WTC11 (cell line): ENCODE measurements at regions not wholly inside any gene's neighbourhood (a gene's known extent, or its start where the extent isn't known, plus 50 kb on each side); places are given as distances from the start of the nearest gene placed in this dataset.

Source experiments
- ATAC-seq: fragments of 200-7000 bp; cut with Tn5 transposase; 2 replicates; pipeline ENCODE4 v1.10.0; 2021; ENCODE audit warnings: mild to moderate bottlenecking, moderate library complexity
- CTCF ChIA-PET: fragments of 300-600 bp; sonication (Branson Sonifier 250); formaldehyde crosslinking; loops from one replicate; lab custom pipeline; 2021; ENCODE audit warnings: antibody characterized with exemption; lab: Charles Lee
- POLR2A ChIA-PET: fragments of 350-600 bp; sonication (Branson Sonifier 250); formaldehyde crosslinking; loops from one replicate; lab custom pipeline; 2021; ENCODE audit warnings: antibody characterized with exemption; lab: Charles Lee
- DNase-seq: peaks from one replicate; pipeline ENCODE4 v3.0.0; 2021; ENCODE audit warnings: low spot score
- H3K27ac Mint-ChIP-seq: 2 replicates; pipeline ENCODE4 v1.8.0; 2021; ENCODE audit warnings: mixed read lengths
- H3K27me3 Mint-ChIP-seq: 2 replicates; pipeline ENCODE4 v1.8.0; 2021; ENCODE audit warnings: low read depth, mild to moderate bottlenecking, moderate library complexity, mixed read lengths
- H3K36me3 Mint-ChIP-seq: 2 replicates; pipeline ENCODE4 v1.8.0; 2021; ENCODE audit warnings: mixed read lengths
- H3K4me1 Mint-ChIP-seq: 2 replicates; pipeline ENCODE4 v1.8.0; 2022; ENCODE audit warnings: mixed read lengths
- H3K4me3 Mint-ChIP-seq: 2 replicates; pipeline ENCODE4 v1.8.0; 2021; ENCODE audit warnings: mild to moderate bottlenecking, moderate library complexity, mixed read lengths
- H3K9me3 Mint-ChIP-seq: 2 replicates; pipeline ENCODE4 v1.8.0; 2021; ENCODE audit warnings: mixed read lengths
- AR ChIP-seq: fragments of 250-450 bp; sonication (Bioruptor Pico); IDR thresholded peaks from 2 replicates; pipeline ENCODE4 v1.9.0; 2021; ENCODE audit warnings: mild to moderate bottlenecking
- ATF1 ChIP-seq: sonication (generic); formaldehyde crosslinking; IDR thresholded peaks from 2 replicates; pipeline ENCODE4 v1.8.1; 2023; ENCODE audit warnings: mild to moderate bottlenecking, moderate library complexity, missing genetic modification reagents
- ATF2 ChIP-seq: sonication (generic); formaldehyde crosslinking; IDR thresholded peaks from 2 replicates; pipeline ENCODE4 v1.8.1; 2022; ENCODE audit warnings: low read depth, missing genetic modification reagents, borderline replicate concordance
- CREM ChIP-seq: sonication (generic); formaldehyde crosslinking; IDR thresholded peaks from 2 replicates; pipeline ENCODE4 v1.8.1; 2022; ENCODE audit warnings: mild to moderate bottlenecking, missing genetic modification reagents, moderate library complexity
- E2F4 ChIP-seq: sonication (generic); formaldehyde crosslinking; IDR thresholded peaks from 2 replicates; pipeline ENCODE4 v1.8.1; 2022; ENCODE audit warnings: low read depth, mild to moderate bottlenecking, moderate library complexity, missing genetic modification reagents, borderline replicate concordance
- FOXJ3 ChIP-seq: sonication (generic); formaldehyde crosslinking; IDR thresholded peaks from 2 replicates; pipeline ENCODE4 v1.9.0; 2021; ENCODE audit warnings: missing genetic modification reagents, mild to moderate bottlenecking, borderline replicate concordance
- FOXP4 ChIP-seq: sonication (generic); formaldehyde crosslinking; IDR thresholded peaks from 2 replicates; pipeline ENCODE4 v1.8.0; 2022; ENCODE audit warnings: mild to moderate bottlenecking, missing genetic modification reagents
- HMGA2 ChIP-seq: fragments of 250-450 bp; sonication (Bioruptor Pico); IDR thresholded peaks from 2 replicates; pipeline ENCODE4 v1.4.0; 2021; ENCODE audit warnings: mild to moderate bottlenecking, moderate library complexity
- NFATC4 ChIP-seq: fragments of 250-450 bp; sonication (Bioruptor Pico); IDR thresholded peaks from 2 replicates; pipeline ENCODE4 v1.9.0; 2021; ENCODE audit warnings: mild to moderate bottlenecking
- NR2C2 ChIP-seq: sonication (generic); formaldehyde crosslinking; IDR thresholded peaks from 2 replicates; pipeline ENCODE4 v1.8.0; 2022; ENCODE audit warnings: mild to moderate bottlenecking, missing genetic modification reagents
- OVOL2 ChIP-seq: fragments of 250-450 bp; sonication (Bioruptor Pico); IDR thresholded peaks from 2 replicates; pipeline ENCODE4 v1.9.0; 2021; ENCODE audit warnings: mild to moderate bottlenecking, borderline replicate concordance
- PRDM15 ChIP-seq: sonication (generic); formaldehyde crosslinking; IDR thresholded peaks from 2 replicates; pipeline ENCODE4 v1.8.0; 2022; ENCODE audit warnings: missing genetic modification reagents
- RELA ChIP-seq: sonication (generic); formaldehyde crosslinking; IDR thresholded peaks from 2 replicates; pipeline ENCODE4 v1.8.1; 2022; ENCODE audit warnings: missing genetic modification reagents, mild to moderate bottlenecking, borderline replicate concordance
- SOX15 ChIP-seq: fragments of 250-450 bp; sonication (Bioruptor Pico); IDR thresholded peaks from 2 replicates; pipeline ENCODE4 v1.9.0; 2021; ENCODE audit warnings: mild to moderate bottlenecking
- TP53 ChIP-seq: sonication (generic); formaldehyde crosslinking; IDR thresholded peaks from 2 replicates; pipeline ENCODE4 v1.8.1; 2023; ENCODE audit warnings: mild to moderate bottlenecking, missing genetic modification reagents
- ZNF138 ChIP-seq: sonication (generic); formaldehyde crosslinking; conservative IDR thresholded peaks from 2 replicates; pipeline ENCODE4 v1.8.1; 2022; ENCODE audit warnings: mild to moderate bottlenecking, moderate library complexity, missing genetic modification reagents
- ZNF416 ChIP-seq: fragments of 250-450 bp; sonication (Bioruptor Pico); IDR thresholded peaks from 2 replicates; pipeline ENCODE4 v1.9.0; 2021; ENCODE audit warnings: mild to moderate bottlenecking, inconsistent platforms

- no peak for TF ChIP-seq NR2C2 (CRISPR knock-in tag)
- TF ChIP-seq ATF2 (CRISPR knock-in tag) = no peak
- no peak for TF ChIP-seq CREM
- TF ChIP-seq E2F4 (CRISPR knock-in tag) = no peak
- no peak for TF ChIP-seq ZNF138 (CRISPR knock-in tag)
These were observed 98.0 kb upstream of the WASF3 start (continued) for GRCh38 chr13:26459276-26460131.

GRCh38 chr13:26460648-26461047, 96.8 kb upstream of the WASF3 start:
- ATAC-seq = no peak
- CTCF ChIA-PET = no interaction called here
- TF ChIP-seq ATF1 (CRISPR knock-in tag) = no peak
- TF ChIP-seq PRDM15 (CRISPR knock-in tag) = no peak
- no peak for TF ChIP-seq FOXJ3 (CRISPR knock-in tag)
- no peak for TF ChIP-seq HMGA2 (CRISPR knock-in tag)
- TF ChIP-seq, all 79 proteins: peak for 0
- no peak overlapping the region for H3K4me3 Mint-ChIP-seq
- no peak for DNase-seq
- no peak overlapping the region for H3K27ac Mint-ChIP-seq
- no peaks in the 10 kb centered on the region for H3K9me3 Mint-ChIP-seq
- H3K36me3 Mint-ChIP-seq = no peaks in the 10 kb centered on the region
- POLR2A ChIA-PET = no interaction called here
- H3K4me1 Mint-ChIP-seq = no peaks in the 10 kb centered on the region
- no peaks in the 10 kb centered on the region; the same call in 1 of the 2 replicates for H3K27me3 Mint-ChIP-seq

GRCh38 chr13:26463296-26463695, 94.2 kb upstream of the WASF3 start:
- peaks cover 3% of the 10 kb centered on the region; the same call in 1 of the 2 replicates for H3K9me3 Mint-ChIP-seq
- no peak overlapping the region for H3K27ac Mint-ChIP-seq
- no peak overlapping the region for H3K4me3 Mint-ChIP-seq
- H3K4me1 Mint-ChIP-seq = peaks cover 2% of the 10 kb centered on the region
- ATAC-seq = no peak
- no peaks in the 10 kb centered on the region for H3K27me3 Mint-ChIP-seq
- no peaks in the 10 kb centered on the region for H3K36me3 Mint-ChIP-seq
- DNase-seq = no peak
- ChIA-PET CTCF (no interaction called here), POLR2A (no interaction called here)
- no peak for TF ChIP-seq OVOL2
- TF ChIP-seq NFATC4 (CRISPR knock-in tag) = no peak
- no peak for TF ChIP-seq FOXP4 (CRISPR knock-in tag)
- no peak for TF ChIP-seq TP53 (CRISPR knock-in tag)
- no peak for TF ChIP-seq SOX15
- TF ChIP-seq FOXJ3 (CRISPR knock-in tag) = no peak
- no peak for TF ChIP-seq AR
- TF ChIP-seq RELA (CRISPR knock-in tag) = no peak
- TF ChIP-seq ZNF416 = no peak
